HFFc6 (cell line): ENCODE measurements at regions not wholly inside any gene's neighbourhood (a gene's known extent, or its start where the extent isn't known, plus 50 kb on each side); places are given as distances from the start of the nearest gene placed in this dataset.

Experiments used
- DNase-seq: peaks from one replicate; pipeline ENCODE4 v3.0.0-alpha.2; 2018
- H3K27ac Mint-ChIP-seq: 2 replicates; pipeline ENCODE4 v1.8.0; 2020; ENCODE audit warnings: mild to moderate bottlenecking, mixed read lengths
- H3K27me3 Mint-ChIP-seq: 2 replicates; pipeline ENCODE4 v1.8.0; 2021; ENCODE audit warnings: mild to moderate bottlenecking, moderate library complexity, mixed read lengths; ENCODE audit not compliant: insufficient read depth
- H3K36me3 Mint-ChIP-seq: 2 replicates; pipeline ENCODE4 v1.8.0; 2021; ENCODE audit warnings: low read depth, mixed read lengths
- H3K4me1 Mint-ChIP-seq: 2 replicates; pipeline ENCODE4 v1.8.0; 2020; ENCODE audit warnings: low read depth, mixed read lengths
- H3K4me3 Mint-ChIP-seq: 2 replicates; pipeline ENCODE4 v1.8.0; 2020; ENCODE audit warnings: mild to moderate bottlenecking, moderate library complexity, mixed read lengths
- H3K9me3 Mint-ChIP-seq: 2 replicates; pipeline ENCODE4 v1.8.0; 2020; ENCODE audit warnings: mild to moderate bottlenecking, mixed read lengths
- TF ChIP-seq, protein P1 (sequence below): fragments of 200-600 bp; sonication (generic); IDR thresholded peaks from 2 replicates; pipeline ENCODE4 v1.5.0; 2021; ENCODE audit warnings: antibody characterized with exemption, mild to moderate bottlenecking

DNA sequence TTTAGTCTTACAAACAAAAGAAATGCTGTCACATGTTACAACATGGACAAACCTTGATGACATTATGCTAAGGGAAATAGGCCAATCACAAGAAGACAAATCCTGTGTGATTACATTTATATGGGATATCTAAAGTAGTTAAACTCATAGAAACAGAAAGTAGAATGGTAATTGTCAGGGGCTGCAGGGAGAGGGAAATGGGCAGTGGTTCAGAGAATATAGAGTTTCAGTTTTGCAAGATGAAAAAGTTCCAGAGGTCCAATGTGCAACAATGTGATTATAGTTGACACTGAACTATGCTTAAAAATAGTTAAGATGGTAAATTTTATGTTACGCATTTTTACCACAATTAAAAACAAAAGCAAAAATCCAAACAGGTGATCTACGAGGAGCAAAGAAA, 265.5 kb downstream of the NDUFS4 start:
- Mint-ChIP-seq H3K36me3 (no peaks in the 10 kb centered on the region; the same call in 1 of the 2 replicates), H3K9me3 (peaks cover 16% of the 10 kb centered on the region; the same call in 1 of the 2 replicates), H3K4me3 (no peak overlapping the region), H3K27me3 (peaks cover 9% of the 10 kb centered on the region), H3K4me1 (no peaks in the 10 kb centered on the region), H3K27ac (no peak overlapping the region)
- TF ChIP-seq, protein P1, sequence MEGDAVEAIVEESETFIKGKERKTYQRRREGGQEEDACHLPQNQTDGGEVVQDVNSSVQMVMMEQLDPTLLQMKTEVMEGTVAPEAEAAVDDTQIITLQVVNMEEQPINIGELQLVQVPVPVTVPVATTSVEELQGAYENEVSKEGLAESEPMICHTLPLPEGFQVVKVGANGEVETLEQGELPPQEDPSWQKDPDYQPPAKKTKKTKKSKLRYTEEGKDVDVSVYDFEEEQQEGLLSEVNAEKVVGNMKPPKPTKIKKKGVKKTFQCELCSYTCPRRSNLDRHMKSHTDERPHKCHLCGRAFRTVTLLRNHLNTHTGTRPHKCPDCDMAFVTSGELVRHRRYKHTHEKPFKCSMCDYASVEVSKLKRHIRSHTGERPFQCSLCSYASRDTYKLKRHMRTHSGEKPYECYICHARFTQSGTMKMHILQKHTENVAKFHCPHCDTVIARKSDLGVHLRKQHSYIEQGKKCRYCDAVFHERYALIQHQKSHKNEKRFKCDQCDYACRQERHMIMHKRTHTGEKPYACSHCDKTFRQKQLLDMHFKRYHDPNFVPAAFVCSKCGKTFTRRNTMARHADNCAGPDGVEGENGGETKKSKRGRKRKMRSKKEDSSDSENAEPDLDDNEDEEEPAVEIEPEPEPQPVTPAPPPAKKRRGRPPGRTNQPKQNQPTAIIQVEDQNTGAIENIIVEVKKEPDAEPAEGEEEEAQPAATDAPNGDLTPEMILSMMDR: no peak
- DNase-seq: no peak

DNA sequence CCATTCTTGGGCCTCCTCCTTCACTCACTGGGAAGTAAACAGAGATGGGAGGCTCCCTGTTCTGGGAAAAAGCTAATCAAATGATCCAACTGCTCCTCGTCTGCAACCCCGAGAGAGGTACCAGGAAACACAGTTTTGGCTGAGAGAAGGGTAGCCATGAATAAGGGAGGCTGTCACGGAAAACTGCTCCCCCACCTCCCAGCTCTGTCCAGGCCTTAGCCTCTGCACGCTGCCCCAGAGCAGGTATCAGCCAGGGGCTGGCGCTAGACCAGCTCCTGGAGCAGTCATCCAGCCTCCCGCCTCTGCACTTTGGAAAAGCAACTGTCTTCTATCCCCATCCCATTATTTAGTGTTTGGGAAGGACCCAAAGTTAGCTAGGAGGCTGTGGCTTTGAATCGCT, 266.1 kb downstream of the NDUFS4 start:
- H3K4me3 Mint-ChIP-seq: no peak overlapping the region
- H3K9me3 Mint-ChIP-seq: peaks cover 22% of the 10 kb centered on the region
- no peak overlapping the region for H3K27ac Mint-ChIP-seq
- H3K27me3 Mint-ChIP-seq: peaks cover 11% of the 10 kb centered on the region
- no peak for DNase-seq
- H3K4me1 Mint-ChIP-seq: no peaks in the 10 kb centered on the region
- H3K36me3 Mint-ChIP-seq: no peaks in the 10 kb centered on the region; the same call in 1 of the 2 replicates
- TF ChIP-seq, protein P1: no peak

DNA sequence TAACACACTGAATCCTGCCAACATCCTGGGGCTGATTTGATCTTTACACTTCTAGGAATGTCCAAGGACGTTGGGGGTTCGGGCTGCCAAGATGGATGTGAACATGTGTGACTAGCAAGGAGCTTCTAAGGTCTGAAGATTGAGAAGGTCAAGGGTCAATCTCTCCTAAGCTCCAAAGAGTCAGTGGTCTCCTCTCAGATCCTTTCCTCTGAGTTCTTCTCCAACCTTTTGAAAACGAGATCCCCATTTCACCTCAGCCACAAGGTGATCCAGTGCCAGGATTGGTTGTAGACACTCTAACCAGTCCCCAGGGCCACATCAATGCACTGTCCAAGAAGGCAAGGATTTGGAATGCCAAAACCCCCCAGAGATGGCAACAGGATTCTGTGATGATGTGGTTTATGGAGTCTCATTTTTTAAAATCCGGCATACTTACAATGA, 266.8 kb downstream of the NDUFS4 start:
- Mint-ChIP-seq H3K36me3 (no peaks in the 10 kb centered on the region; the same call in 1 of the 2 replicates), H3K9me3 (peaks cover 21% of the 10 kb centered on the region), H3K4me1 (no peaks in the 10 kb centered on the region), H3K4me3 (no peak overlapping the region), H3K27me3 (peaks cover 11% of the 10 kb centered on the region), H3K27ac (no peak overlapping the region)
- TF ChIP-seq, protein P1: no peak
- DNase-seq: no peak

DNA sequence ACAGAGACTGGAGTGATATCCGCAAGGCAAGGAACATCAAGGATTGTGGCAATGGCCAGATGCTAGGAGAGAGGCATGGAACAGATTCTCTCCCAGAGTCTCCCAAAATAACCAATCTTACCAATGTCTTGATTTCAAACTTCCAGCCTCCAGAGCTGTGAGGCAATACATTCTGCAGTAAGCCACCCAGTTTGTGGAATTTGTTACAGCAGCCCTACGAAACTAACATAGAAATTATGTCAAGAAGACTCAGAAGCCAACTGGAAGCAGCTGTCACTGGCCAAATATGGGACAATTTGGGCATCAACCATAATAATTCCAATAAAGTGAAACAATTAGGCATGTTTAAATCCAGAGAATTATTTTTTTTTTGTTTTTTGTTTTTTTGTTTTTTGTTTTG, 271.1 kb downstream of the NDUFS4 start:
- Mint-ChIP-seq H3K4me1 (no peaks in the 10 kb centered on the region), H3K27ac (no peak overlapping the region), H3K27me3 (peaks cover 10% of the 10 kb centered on the region; the same call in 1 of the 2 replicates), H3K9me3 (peaks cover 14% of the 10 kb centered on the region), H3K4me3 (no peak overlapping the region), H3K36me3 (no peaks in the 10 kb centered on the region; the same call in 1 of the 2 replicates)
- TF ChIP-seq, protein P1: no peak
- DNase-seq: no peak
